ENCODE measurements at regions not wholly inside any gene's neighbourhood (a gene's known extent, or its start where the extent isn't known, plus 50 kb on each side); places are given as distances from the start of the nearest gene placed in this dataset.

- Mint-ChIP-seq H3K4me3 (no peak overlapping the region), H3K4me1 (no peaks in the 10 kb centered on the region), H3K27ac (no peak overlapping the region), H3K36me3 (ENCODE audit: low read depth) (no peaks in the 10 kb centered on the region), H3K9me3 (0 out of 3 replicates have a peak, but pooled peaks cover 3% of the 10 kb centered on the region), H3K27me3 (ENCODE audit: insufficient read depth, low read depth, poor library complexity) (peaks cover 2% of the 10 kb centered on the region)
- no peak for TF ChIP-seq ETS1 (IDR thresholded peaks at IDR 0.05)
- no peak for TF ChIP-seq ZNF331 (CRISPR knock-in tag; IDR thresholded peaks at IDR 0.05; ENCODE audit: low read depth)
- TF ChIP-seq NANOG (IDR thresholded peaks at IDR 0.05; ENCODE audit: borderline replicate concordance): no peak
- no peak for TF ChIP-seq EZH2phosphoT487 (IDR thresholded peaks at IDR 0.05; ENCODE audit: unreplicated experiment)
- TF ChIP-seq JUNB (IDR thresholded peaks at IDR 0.05; ENCODE audit: unreplicated experiment): no peak
- TF ChIP-seq ZNF114 (CRISPR knock-in tag; IDR thresholded peaks at IDR 0.05): no peak
- no peak for TF ChIP-seq STAT1 (IDR thresholded peaks at IDR 0.05; ENCODE audit: unreplicated experiment)
- no peak for TF ChIP-seq ZNF462 (CRISPR knock-in tag; IDR thresholded peaks at IDR 0.05)
- TF ChIP-seq CTCF (conservative IDR thresholded peaks at IDR 0.05; ENCODE audit: low read depth in 2 of 2): no peak
- TF ChIP-seq REST (IDR thresholded peaks at IDR 0.05; ENCODE audit: unreplicated experiment): no peak
- no peak for TF ChIP-seq POLR2AphosphoS5 (IDR thresholded peaks at IDR 0.05; ENCODE audit: low read depth)
- TF ChIP-seq CREB1 (CRISPR knock-in tag; IDR thresholded peaks at IDR 0.05; ENCODE audit: low read depth): no peak
- no peak for TF ChIP-seq EZH2 (IDR thresholded peaks at IDR 0.05; ENCODE audit: low read depth, unreplicated experiment)
- Histone ChIP-seq H3K4me1 (ENCODE audit: insufficient read depth) (no peaks in the 10 kb centered on the region), H3K27ac (ENCODE audit: low read depth) (no peak overlapping the region), H3K9me2 (ENCODE audit: insufficient read depth) (0 out of 2 replicates have a peak, but pooled peaks cover 4% of the 10 kb centered on the region), H4K20me1 (replicated peaks; ENCODE audit: insufficient read depth) (no peaks in the 10 kb centered on the region), H3K4me2 (no peak overlapping the region), H3K36me3 (ENCODE audit: insufficient read depth) (no peaks in the 10 kb centered on the region), H3F3A (replicated peaks; ENCODE audit: low read depth) (no peaks in the 10 kb centered on the region), H3K79me2 (replicated peaks; ENCODE audit: insufficient read depth) (no peaks in the 10 kb centered on the region), H3K4me3 (no peak overlapping the region), H2AFZ (no peak overlapping the region), H3K27me3 (ENCODE audit: insufficient read depth) (no peaks in the 10 kb centered on the region)
- ATAC-seq (no peak), DNase-seq (ENCODE audit: low spot score) (no peak)
Measured at GRCh38 chr13:64311948-64312347, 2896.3 kb upstream of the PCDH20 start.

Measured in GM23338 (cell line).